HG03460 (cell line): ENCODE measurements at regions not wholly inside any gene's neighbourhood (a gene's known extent, or its start where the extent isn't known, plus 50 kb on each side); places are given as distances from the start of the nearest gene placed in this dataset.

Experiments
- ATAC-seq: cut with Tn5 transposase; IDR thresholded peaks from one replicate; pipeline ENCODE4 v1.9.1; 2021; ENCODE audit not compliant: unreplicated experiment

GRCh38 chr9:85213650-85214607 is 527.8 kb downstream of the AGTPBP1 start:
- no peak for ATAC-seq

- ATAC-seq, result no peak
Observed at GRCh38 chr9:85212887-85213286, 528.9 kb downstream of the AGTPBP1 start.

- no peak for ATAC-seq
Observed at GRCh38 chr9:85212209-85212608, 529.5 kb downstream of the AGTPBP1 start.

GRCh38 chr9:85208666-85209065 is 533.1 kb downstream of the AGTPBP1 start:
- no peak for ATAC-seq

- ATAC-seq, result no peak
Observed at GRCh38 chr9:85204176-85204575, 534.6 kb downstream of the NTRK2 start.

DNA sequence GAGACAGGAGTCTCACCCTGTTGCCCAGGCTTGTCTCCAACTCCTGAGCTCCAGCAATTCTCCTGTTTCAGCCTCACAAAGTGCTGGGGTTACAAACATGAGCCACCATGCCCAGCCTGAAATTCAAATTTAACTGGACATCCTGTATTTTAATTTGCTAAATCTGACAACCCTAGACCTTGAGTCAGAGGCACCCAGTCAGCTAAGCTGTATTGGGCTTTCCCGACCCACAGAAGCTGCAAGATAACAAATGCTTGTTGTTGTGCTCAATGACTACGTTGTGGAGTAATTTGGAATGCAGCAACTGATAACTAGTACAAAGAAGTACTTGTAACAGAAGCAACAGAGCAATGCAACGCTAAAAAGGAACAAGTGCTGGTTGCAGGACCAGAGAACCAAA is 533.1 kb downstream of the NTRK2 start:
- ATAC-seq, result no peak

GRCh38 chr9:85200726-85201404 is 531.3 kb downstream of the NTRK2 start:
- no peak for ATAC-seq

DNA sequence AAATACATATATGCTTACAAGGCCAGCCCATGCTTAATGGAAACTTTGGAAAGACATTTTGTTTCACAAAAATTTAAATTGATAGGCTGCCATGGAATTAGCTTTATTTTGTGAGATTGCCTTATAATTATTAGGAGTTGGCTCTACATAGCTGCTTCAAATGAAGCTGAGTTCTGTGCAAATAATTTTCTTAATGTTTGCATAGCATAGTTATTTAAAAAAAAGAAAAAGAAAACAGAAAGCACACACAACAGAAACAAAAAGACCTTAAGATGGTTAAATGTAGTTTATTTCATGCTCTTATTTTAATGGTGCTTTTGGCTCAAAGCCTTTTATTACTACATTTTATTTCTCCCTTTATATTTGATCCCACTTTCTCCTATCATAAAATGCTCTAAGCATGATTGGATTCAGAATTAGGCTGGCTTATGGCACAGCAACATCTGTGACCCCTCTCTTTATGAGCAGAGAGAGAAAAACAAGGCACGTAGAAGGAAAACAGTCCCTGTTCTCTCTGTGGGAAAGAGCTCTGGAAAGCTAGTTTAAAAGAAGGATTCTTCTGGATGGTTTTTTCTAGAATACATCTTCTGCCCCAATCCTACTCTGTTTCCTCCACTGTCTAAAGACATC is 530.5 kb downstream of the NTRK2 start:
- ATAC-seq, result no peak

DNA sequence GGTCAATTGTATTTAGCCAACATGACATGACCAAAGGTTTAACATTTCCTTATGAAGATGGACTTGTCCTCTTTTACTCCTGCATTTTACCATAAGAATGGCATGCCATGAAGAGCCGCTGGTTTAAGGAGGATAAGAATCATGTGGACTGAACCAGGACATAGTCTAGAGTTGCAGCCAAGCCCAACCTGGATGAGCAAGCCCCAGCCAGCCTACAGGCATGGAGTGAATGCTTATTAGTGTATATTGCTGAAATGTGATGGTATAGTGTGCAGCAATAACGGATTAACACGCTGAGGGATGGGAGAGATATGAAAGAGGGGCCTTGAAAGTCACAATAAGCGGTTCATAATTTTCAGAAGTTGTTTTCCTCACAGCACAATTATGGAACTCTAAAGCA is 523.2 kb downstream of the NTRK2 start:
- ATAC-seq, result no peak

- ATAC-seq, result no peak
Observed at GRCh38 chr9:85186218-85186585, 516.7 kb downstream of the NTRK2 start.

GRCh38 chr9:85185486-85186217 is 516.1 kb downstream of the NTRK2 start:
- ATAC-seq, result no peak

DNA sequence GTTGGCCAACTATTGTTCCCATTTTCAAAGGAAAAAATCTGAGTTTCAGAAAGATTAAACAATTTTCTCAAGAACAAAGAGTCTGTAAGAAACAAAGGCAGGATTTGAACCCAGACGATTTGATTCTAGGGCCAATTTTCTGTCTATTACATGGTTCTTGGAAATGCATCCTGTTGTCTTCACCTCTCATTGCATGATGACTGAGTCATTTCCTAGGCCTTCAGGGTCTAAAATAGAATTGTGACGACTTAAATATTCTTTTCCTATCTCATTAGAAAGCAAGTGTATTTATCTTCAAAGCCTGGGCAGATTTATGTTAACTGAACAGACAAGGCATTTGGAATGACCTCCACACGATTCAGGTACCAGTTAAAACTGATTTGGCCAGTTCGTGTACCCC is 512.9 kb downstream of the NTRK2 start:
- no peak for ATAC-seq

GRCh38 chr9:85178474-85178873 is 508.9 kb downstream of the NTRK2 start:
- no peak for ATAC-seq

- ATAC-seq, result no peak
Observed at GRCh38 chr9:85173967-85174366, 504.4 kb downstream of the NTRK2 start.

GRCh38 chr9:85172001-85172978 is 502.8 kb downstream of the NTRK2 start:
- ATAC-seq, result no peak

DNA sequence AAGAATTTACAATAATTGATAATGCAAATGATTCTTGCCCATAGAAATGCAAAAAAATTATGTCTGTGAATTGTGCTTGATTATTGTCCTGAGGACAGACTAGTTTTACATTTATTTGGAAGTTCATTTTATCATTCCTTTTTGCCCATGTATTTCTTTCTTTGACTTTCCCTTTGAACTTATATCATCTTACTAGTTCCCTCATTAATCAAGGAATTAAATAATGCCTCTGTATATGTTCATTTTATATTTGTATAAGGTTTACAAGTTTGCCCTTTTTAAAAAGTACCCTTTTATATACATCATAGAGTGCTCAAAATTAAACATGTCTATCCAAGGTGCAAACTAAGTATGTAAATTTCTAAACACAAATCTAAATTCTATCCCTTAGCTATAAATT is 501.6 kb downstream of the NTRK2 start:
- ATAC-seq, result no peak

GRCh38 chr9:85168412-85168811 is 498.9 kb downstream of the NTRK2 start:
- ATAC-seq, result no peak

DNA sequence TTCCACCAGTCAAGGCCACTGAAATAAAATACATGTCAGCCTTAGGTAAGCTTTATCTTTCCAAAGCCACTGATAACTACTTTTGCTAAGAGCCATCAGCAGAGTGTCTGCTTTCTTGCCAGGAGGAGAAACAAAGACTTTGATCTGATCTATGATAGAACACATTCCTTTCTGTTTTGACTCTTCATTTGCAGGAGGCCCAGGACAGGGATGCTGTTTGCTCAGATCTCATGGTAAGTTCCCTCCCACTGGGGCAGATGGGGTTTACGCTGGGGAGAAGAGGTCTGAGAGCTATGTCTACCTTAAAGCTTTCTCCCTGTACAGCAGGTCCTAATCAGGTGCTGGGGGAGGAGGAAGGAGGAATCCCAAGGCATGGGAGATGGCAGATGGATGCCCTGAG is 497.6 kb downstream of the NTRK2 start:
- no peak for ATAC-seq

DNA sequence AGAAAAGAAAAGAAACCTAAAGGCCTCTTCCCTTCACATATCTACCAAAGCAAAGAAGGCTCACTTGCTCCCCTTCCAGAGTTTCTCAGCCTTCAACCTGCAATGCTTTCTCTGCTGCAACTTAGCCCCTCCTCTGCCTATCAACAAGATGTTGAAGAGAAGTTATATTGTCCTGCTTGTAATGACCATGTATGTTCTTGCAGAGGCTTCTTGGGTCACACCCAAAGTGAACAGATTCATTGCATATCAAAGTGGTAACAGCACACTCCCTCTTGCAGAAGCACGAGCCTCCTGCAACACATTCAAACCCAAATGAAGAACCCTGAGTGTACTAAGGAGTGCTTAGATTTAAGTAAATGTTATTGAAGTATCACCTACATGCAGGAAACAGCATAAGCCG is 494.3 kb downstream of the NTRK2 start:
- no peak for ATAC-seq

GRCh38 chr9:85163415-85163814 is 493.9 kb downstream of the NTRK2 start:
- ATAC-seq, result no peak
